Peyer's patch (tissue), 4 donors: ENCODE measurements at regions not wholly inside any gene's neighbourhood (a gene's known extent, or its start where the extent isn't known, plus 50 kb on each side); places are given as distances from the start of the nearest gene placed in this dataset.

Source experiments
- DNase-seq, 3 donors: peaks; one replicate each; pipeline ENCODE4 v3.0.0-alpha.2; 2017 to 2019
- H3K27ac ChIP-seq, 4 donors: fragments of 200-600 bp; sonication (generic); one replicate each; pipeline ENCODE4 v1.5.1; 2016 to 2019
- H3K27me3 ChIP-seq, 2 donors: fragments of 200-600 bp; sonication (generic); one replicate each; pipeline ENCODE4 v1.5.1; 2019
- H3K36me3 ChIP-seq, 3 donors: fragments of 200-600 bp; sonication (generic); one replicate each; pipeline ENCODE4 v1.5.1; 2016 to 2019
- H3K4me1 ChIP-seq, 4 donors: fragments of 200-600 bp; sonication (generic); one replicate each; pipeline ENCODE4 v1.5.1; 2016 to 2019
- H3K4me3 ChIP-seq, 4 donors: fragments of 200-600 bp; sonication (generic); 1 replicate in 3 of 4; 2 replicates in 1 of 4; pipeline ENCODE4 v1.5.1; 2016 to 2019; ENCODE audit warnings: mild to moderate bottlenecking in 1 of 4
- H3K9me3 ChIP-seq, 4 donors: fragments of 200-600 bp; sonication (generic); one replicate each; pipeline ENCODE4 v1.5.1; 2016 to 2019; ENCODE audit warnings: mild to moderate bottlenecking in 1 of 4
- CTCF ChIP-seq, 6 experiments: fragments of 450-650 bp in 4 of 6; fragments of 200-600 bp in 2 of 6; sonication (generic) in 1 of 6; IDR thresholded peaks; one replicate each; pipeline ENCODE4 v1.5.1; 2017 to 2019; ENCODE audit warnings: antibody characterized with exemption in 6 of 6, mild to moderate bottlenecking in 3 of 6, moderate library complexity in 1 of 6
- POLR2A ChIP-seq, 2 donors: fragments of 450-650 bp; IDR thresholded peaks; one replicate each; pipeline ENCODE4 v1.5.1; 2017; ENCODE audit warnings: antibody characterized with exemption in 2 of 2, mild to moderate bottlenecking in 2 of 2, moderate library complexity in 2 of 2

- TF ChIP-seq CTCF (IDR thresholded peaks at IDR 0.05): no peak
- TF ChIP-seq POLR2A (IDR thresholded peaks at IDR 0.05): no peak
- DNase-seq: no peak
Measured at GRCh38 chr19:31659897-31660210, 310.6 kb upstream of the TSHZ3 start.

GRCh38 chr19:31664096-31664495, 314.9 kb upstream of the TSHZ3 start:
- H3K4me1 ChIP-seq: no peaks in the 10 kb centered on the region
- DNase-seq: no peak
- no peak overlapping the region for H3K27ac ChIP-seq
- H3K27me3 ChIP-seq: no peaks in the 10 kb centered on the region
- no peaks in the 10 kb centered on the region for H3K9me3 ChIP-seq
- H3K4me3 ChIP-seq: no peak overlapping the region
- H3K36me3 ChIP-seq: no peaks in the 10 kb centered on the region
- no peak for TF ChIP-seq POLR2A (IDR thresholded peaks at IDR 0.05)

More at GRCh38 chr19:31659897-31660210, 310.6 kb upstream of the TSHZ3 start:
- H3K4me3 ChIP-seq: no peak overlapping the region
- no peak overlapping the region for H3K27ac ChIP-seq
- H3K9me3 ChIP-seq: no peaks in the 10 kb centered on the region
- H3K36me3 ChIP-seq: no peaks in the 10 kb centered on the region
- H3K4me1 ChIP-seq: no peaks in the 10 kb centered on the region
- H3K27me3 ChIP-seq: no peaks in the 10 kb centered on the region

GRCh38 chr19:31664997-31665396, 315.8 kb upstream of the TSHZ3 start:
- no peak for TF ChIP-seq CTCF (IDR thresholded peaks at IDR 0.05)
- TF ChIP-seq POLR2A (IDR thresholded peaks at IDR 0.05): no peak

GRCh38 chr19:31666126-31666525, 316.9 kb upstream of the TSHZ3 start:
- Histone ChIP-seq H3K4me1 (no peaks in the 10 kb centered on the region), H3K27me3 (no peaks in the 10 kb centered on the region), H3K27ac (no peak overlapping the region), H3K9me3 (no peaks in the 10 kb centered on the region), H3K4me3 (no peak overlapping the region), H3K36me3 (no peaks in the 10 kb centered on the region)
- no peak for DNase-seq
- TF ChIP-seq CTCF (IDR thresholded peaks at IDR 0.05) (no peak), POLR2A (IDR thresholded peaks at IDR 0.05) (no peak)

More at GRCh38 chr19:31664997-31665396, 315.8 kb upstream of the TSHZ3 start:
- Histone ChIP-seq H3K27ac (no peak overlapping the region), H3K4me1 (no peaks in the 10 kb centered on the region), H3K4me3 (no peak overlapping the region), H3K27me3 (no peaks in the 10 kb centered on the region), H3K9me3 (no peaks in the 10 kb centered on the region), H3K36me3 (no peaks in the 10 kb centered on the region)
- DNase-seq: no peak

GRCh38 chr19:31667106-31667505, 317.9 kb upstream of the TSHZ3 start:
- Histone ChIP-seq H3K36me3 (no peaks in the 10 kb centered on the region), H3K27me3 (no peaks in the 10 kb centered on the region), H3K4me1 (no peaks in the 10 kb centered on the region), H3K27ac (no peak overlapping the region), H3K4me3 (no peak overlapping the region), H3K9me3 (no peaks in the 10 kb centered on the region)
- DNase-seq: no peak
- TF ChIP-seq CTCF (IDR thresholded peaks at IDR 0.05) (no peak), POLR2A (IDR thresholded peaks at IDR 0.05) (no peak)

- H3K36me3 ChIP-seq: no peaks in the 10 kb centered on the region
- TF ChIP-seq CTCF (IDR thresholded peaks at IDR 0.05) (no peak), POLR2A (IDR thresholded peaks at IDR 0.05) (no peak)
- no peaks in the 10 kb centered on the region for H3K27me3 ChIP-seq
- H3K4me1 ChIP-seq: no peaks in the 10 kb centered on the region
- H3K9me3 ChIP-seq: no peaks in the 10 kb centered on the region
- no peak overlapping the region for H3K4me3 ChIP-seq
- H3K27ac ChIP-seq: no peak overlapping the region
- DNase-seq: no peak
Measured at GRCh38 chr19:31668921-31669320, 319.7 kb upstream of the TSHZ3 start.
